Transverse colon (tissue), 4 donors: ENCODE measurements at regions not wholly inside any gene's neighbourhood (a gene's known extent, or its start where the extent isn't known, plus 50 kb on each side); places are given as distances from the start of the nearest gene placed in this dataset.
A peak's percentile ranks its signal among the peaks of the same experiment; 100 is the strongest.

Experiments
- DNase-seq: peaks from one replicate; pipeline ENCODE4 v3.0.0-alpha.2; 2019
- H3K27ac ChIP-seq, 4 donors: fragments of 200-600 bp; sonication (generic); 2 replicates each; pipeline ENCODE4 v1.5.1; 2016 to 2018; ENCODE audit warnings: inconsistent platforms in 4 of 4
- H3K27me3 ChIP-seq: fragments of 200-600 bp; sonication (generic); 2 replicates; pipeline ENCODE4 v1.5.1; 2017; ENCODE audit warnings: inconsistent platforms
- H3K36me3 ChIP-seq, 4 donors: fragments of 200-600 bp; sonication (generic); 2 replicates each; pipeline ENCODE4 v1.5.1; 2017 to 2019; ENCODE audit warnings: inconsistent platforms in 4 of 4
- H3K4me1 ChIP-seq, 4 donors: fragments of 200-600 bp; sonication (generic); 2 replicates each; pipeline ENCODE4 v1.5.1; 2017 to 2020; ENCODE audit warnings: inconsistent platforms in 4 of 4
- H3K4me3 ChIP-seq, 4 donors: fragments of 200-600 bp; sonication (generic); 1 replicate in 1 of 4; 2 replicates in 3 of 4; pipeline versions ENCODE4 v1.5.1 to v1.6.1; 2017 to 2019; ENCODE audit warnings: inconsistent platforms in 4 of 4
- H3K9me3 ChIP-seq, 2 donors: fragments of 200-600 bp; sonication (generic); 2 replicates each; pipeline ENCODE4 v1.5.1; 2017 to 2019; ENCODE audit warnings: inconsistent platforms in 2 of 2
- EP300 ChIP-seq: sonication (generic); formaldehyde crosslinking; IDR thresholded peaks from one replicate; pipeline ENCODE4 v1.6.1; 2017; ENCODE audit warnings: antibody characterized with exemption, low read depth
- POLR2A ChIP-seq: fragments of 450-650 bp; IDR thresholded peaks from one replicate; pipeline ENCODE4 v1.6.1; 2016; ENCODE audit warnings: antibody characterized with exemption, mild to moderate bottlenecking, moderate library complexity
- POLR2AphosphoS5 ChIP-seq, 3 donors: sonication (generic); formaldehyde crosslinking; IDR thresholded peaks; one replicate each; pipeline ENCODE4 v1.6.1; 2016; ENCODE audit warnings: antibody characterized with exemption in 3 of 3
- WGBS, 2 donors: methylation state at CpG; one replicate each; pipeline ENCODE4 v1.1.5; 2018; ENCODE audit warnings: low coverage in 1 of 2; 5-methylcytosine and 5-hydroxymethylcytosine counted together
- in situ Hi-C, 4 donors: fragments of 200-750 bp; cut with MboI; loops; one replicate each; pipeline versions ENCODE4 v1.15.0 to v1.15.1; 2017; ENCODE audit warnings: low sequenced_read_pairs in 3 of 4, low pct_ligation_motif_present in 1 of 4, low pct_unique_long_range_greater_than_20kb in 1 of 4
- intact Hi-C: fragments of 100-400 bp; cut with DNase I; formaldehyde crosslinking; loops from one replicate; pipeline ENCODE4 v1.15.1; 2023; ENCODE audit warnings: low total_unique reads
- TF ChIP-seq, protein P1 (sequence below), 5 experiments: fragments of 200-600 bp in 3 of 5; fragments of 450-650 bp in 2 of 5; sonication (generic) in 3 of 5; IDR thresholded peaks; 1 replicate in 2 of 5; 2 replicates in 3 of 5; pipeline ENCODE4 v1.5.1; 2016 to 2017; ENCODE audit warnings: antibody characterized with exemption in 5 of 5, inconsistent platforms in 3 of 5, mild to moderate bottlenecking in 2 of 5, moderate library complexity in 1 of 5

DNA sequence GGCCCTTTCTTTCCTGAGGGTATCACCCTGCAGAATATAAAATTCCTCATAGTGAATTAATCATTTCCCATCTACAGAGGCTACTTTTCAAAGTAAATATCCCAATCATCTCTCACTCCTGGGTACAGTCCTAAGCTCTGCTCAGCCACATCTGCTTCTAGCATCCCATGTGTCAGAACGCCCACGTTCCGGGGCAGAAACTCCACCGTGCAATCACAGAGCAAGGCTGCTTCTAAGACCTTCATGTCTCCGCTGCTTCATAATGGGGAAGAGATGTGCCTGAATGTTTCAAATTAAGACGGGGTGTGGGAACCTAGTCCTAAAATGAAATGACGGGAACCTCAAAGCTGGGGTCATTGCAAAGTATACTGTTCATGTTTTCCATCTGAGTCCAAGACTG, 208.8 kb upstream of the GMDS start:
- Histone ChIP-seq H3K4me1 (peaks cover 0 to 9% (median 3%) of the 10 kb centered on the region in 4 donors), H3K9me3 (no peaks in the 10 kb centered on the region), H3K27ac (no peak overlapping the region), H3K4me3 (no peak overlapping the region), H3K36me3 (no peaks in the 10 kb centered on the region), H3K27me3 (no peaks in the 10 kb centered on the region)
- TF ChIP-seq, protein P1, sequence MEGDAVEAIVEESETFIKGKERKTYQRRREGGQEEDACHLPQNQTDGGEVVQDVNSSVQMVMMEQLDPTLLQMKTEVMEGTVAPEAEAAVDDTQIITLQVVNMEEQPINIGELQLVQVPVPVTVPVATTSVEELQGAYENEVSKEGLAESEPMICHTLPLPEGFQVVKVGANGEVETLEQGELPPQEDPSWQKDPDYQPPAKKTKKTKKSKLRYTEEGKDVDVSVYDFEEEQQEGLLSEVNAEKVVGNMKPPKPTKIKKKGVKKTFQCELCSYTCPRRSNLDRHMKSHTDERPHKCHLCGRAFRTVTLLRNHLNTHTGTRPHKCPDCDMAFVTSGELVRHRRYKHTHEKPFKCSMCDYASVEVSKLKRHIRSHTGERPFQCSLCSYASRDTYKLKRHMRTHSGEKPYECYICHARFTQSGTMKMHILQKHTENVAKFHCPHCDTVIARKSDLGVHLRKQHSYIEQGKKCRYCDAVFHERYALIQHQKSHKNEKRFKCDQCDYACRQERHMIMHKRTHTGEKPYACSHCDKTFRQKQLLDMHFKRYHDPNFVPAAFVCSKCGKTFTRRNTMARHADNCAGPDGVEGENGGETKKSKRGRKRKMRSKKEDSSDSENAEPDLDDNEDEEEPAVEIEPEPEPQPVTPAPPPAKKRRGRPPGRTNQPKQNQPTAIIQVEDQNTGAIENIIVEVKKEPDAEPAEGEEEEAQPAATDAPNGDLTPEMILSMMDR (IDR thresholded peaks at IDR 0.05): no peak
- TF ChIP-seq POLR2AphosphoS5 (IDR thresholded peaks at IDR 0.05) (no peak), POLR2A (no peak), EP300 (no peak)
- WGBS, 2 donors: 95 to 100% methylated on average over 5 to 7 of the region's 7 CpGs
- DNase-seq: no peak
- in situ Hi-C loops: no loop called here
- intact Hi-C loops: no loop called here

DNA sequence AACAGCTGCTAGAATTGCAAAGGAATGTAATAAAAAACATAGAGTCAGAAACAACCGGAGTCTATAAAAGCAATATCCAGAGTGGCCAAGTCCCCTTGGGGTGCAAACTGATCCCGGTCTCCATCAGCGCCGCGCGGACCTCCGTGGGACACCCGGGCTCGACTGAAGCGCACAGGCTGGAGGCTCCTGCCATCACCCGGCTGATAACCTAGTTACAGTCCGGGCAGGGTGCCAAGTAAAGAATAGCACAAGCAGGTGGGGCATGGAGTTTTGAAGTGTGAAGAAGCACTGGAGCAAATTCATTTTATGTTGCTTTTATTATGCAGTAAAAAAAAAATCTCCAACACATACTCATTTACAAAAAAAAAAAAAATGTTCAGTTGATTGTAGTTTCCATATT, 205.1 kb upstream of the GMDS start:
- Histone ChIP-seq H3K27ac (no peak overlapping the region), H3K9me3 (no peaks in the 10 kb centered on the region), H3K27me3 (no peaks in the 10 kb centered on the region), H3K4me1 (peaks cover 0 to 27% (median 11%) of the 10 kb centered on the region in 4 donors), H3K36me3 (no peaks in the 10 kb centered on the region), H3K4me3 (no peak overlapping the region)
- intact Hi-C loops: no loop called here
- peak; percentile 82 for DNase-seq
- WGBS, 2 donors: 40 to 49% methylated on average over 1 to 12 of the region's 12 CpGs
- in situ Hi-C loops: no loop called here
- TF ChIP-seq POLR2AphosphoS5 (IDR thresholded peaks at IDR 0.05) (peak in 1 of 3 donors; percentile 27), EP300 (no peak), POLR2A (no peak)
- TF ChIP-seq, protein P1 (IDR thresholded peaks at IDR 0.05): no peak

DNA sequence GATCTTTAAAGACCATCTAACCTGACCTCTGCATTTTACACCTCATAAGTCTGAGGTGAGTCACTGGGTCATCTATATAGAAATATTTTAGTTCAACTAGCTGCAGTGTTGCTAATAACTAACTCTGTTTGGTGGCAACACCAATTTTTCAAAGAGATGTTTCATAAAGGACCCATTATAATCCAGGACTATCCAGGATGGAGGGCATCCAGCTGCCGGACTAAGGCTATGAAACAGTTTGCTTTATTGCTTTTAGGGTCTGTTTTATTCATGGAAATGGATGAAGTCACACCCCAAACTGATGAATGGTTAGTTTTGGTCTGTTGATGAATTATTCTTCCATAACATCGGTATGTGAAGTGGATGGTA, 204.2 kb upstream of the GMDS start:
- WGBS, 2 donors: 25 to 51% methylated on average over 1 to 2 of the region's 2 CpGs
- Histone ChIP-seq H3K4me3 (no peak overlapping the region), H3K9me3 (no peaks in the 10 kb centered on the region), H3K27me3 (no peaks in the 10 kb centered on the region), H3K36me3 (no peaks in the 10 kb centered on the region), H3K4me1 (peaks cover 0 to 27% (median 11%) of the 10 kb centered on the region in 4 donors), H3K27ac (no peak overlapping the region)
- in situ Hi-C loops: no loop called here
- no peak for TF ChIP-seq POLR2A
- TF ChIP-seq POLR2AphosphoS5 (IDR thresholded peaks at IDR 0.05): no peak
- DNase-seq: no peak
- intact Hi-C loops: loop anchor here (10.0 kb wide), 1 partner anchor 845 kb away; the partner anchor contains the start of gene FOXC1

DNA sequence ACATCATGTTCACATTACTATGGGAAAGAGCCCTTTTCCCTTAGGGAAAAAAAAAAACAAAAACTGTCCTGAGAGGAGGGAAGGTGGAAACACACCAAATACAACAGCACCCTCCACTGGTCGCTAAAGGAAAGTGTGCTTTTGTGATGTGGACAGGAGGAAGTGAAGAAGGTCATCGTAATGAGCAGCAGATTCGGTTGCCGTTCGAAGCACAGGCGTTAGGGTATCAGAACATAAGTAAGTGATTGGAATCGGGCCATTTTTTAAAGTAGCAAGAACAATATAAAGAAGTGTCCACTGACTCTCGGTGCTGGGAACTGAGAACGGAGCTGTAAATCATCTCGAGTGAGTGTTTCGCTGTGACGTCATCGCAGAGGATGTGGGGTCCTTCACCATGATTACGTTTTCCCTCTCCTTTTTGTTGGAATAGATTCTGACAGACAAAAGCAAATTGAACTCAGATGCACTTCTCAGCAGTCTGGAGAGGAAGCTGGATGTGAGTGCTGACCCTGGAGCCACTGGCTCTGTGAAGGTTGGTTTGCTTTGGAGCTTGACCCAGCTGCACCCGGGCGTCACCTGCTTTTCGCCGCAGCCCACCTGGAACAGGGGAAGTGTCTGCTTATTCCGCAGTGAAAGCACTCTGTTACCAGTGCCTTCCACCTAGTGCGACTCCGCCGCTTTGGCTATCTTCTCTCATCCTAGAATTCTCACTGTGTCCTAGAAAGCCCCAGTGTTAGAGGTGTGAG, 203.6 kb upstream of the GMDS start:
- no peaks in the 10 kb centered on the region for H3K9me3 ChIP-seq
- H3K27ac ChIP-seq: no peak overlapping the region
- TF ChIP-seq, protein P1 (IDR thresholded peaks at IDR 0.05): peak; percentile 64 to 79 (median 66)
- no peak for TF ChIP-seq EP300
- H3K27me3 ChIP-seq: no peaks in the 10 kb centered on the region
- in situ Hi-C loops: no loop called here
- H3K4me1 ChIP-seq: peaks cover 0 to 27% (median 11%) of the 10 kb centered on the region in 4 donors
- WGBS, 2 donors: 26 to 28% methylated on average over 11 to 22 of the region's 22 CpGs
- H3K4me3 ChIP-seq: peak overlapping the region in 1 of 4 donors; percentile 25
- intact Hi-C loops: loop anchor here (10.0 kb wide), 1 partner anchor 844 kb away; the partner anchor contains the start of gene FOXC1
- no peaks in the 10 kb centered on the region for H3K36me3 ChIP-seq
- DNase-seq: peak; percentile 43
